22Rv1 (cell line): ENCODE measurements at regions not wholly inside any gene's neighbourhood (a gene's known extent, or its start where the extent isn't known, plus 50 kb on each side); places are given as distances from the start of the nearest gene placed in this dataset.

Experiments used
- CTCF ChIP-seq: fragments of 450-650 bp; IDR thresholded peaks from 2 replicates; pipeline ENCODE4 v1.5.1; 2017; ENCODE audit warnings: mild to moderate bottlenecking
- ZFX ChIP-seq: fragments of 450-650 bp; IDR thresholded peaks from 2 replicates; pipeline ENCODE4 v1.6.1; 2017; ENCODE audit warnings: antibody characterized with exemption, borderline replicate concordance

GRCh38 chr16:46496701-46497100, 124.5 kb downstream of the SHCBP1 start:
- TF ChIP-seq ZFX (no peak), CTCF (no peak)
